Heart left ventricle (tissue), 16 donors: ENCODE measurements at regions not wholly inside any gene's neighbourhood (a gene's known extent, or its start where the extent isn't known, plus 50 kb on each side); places are given as distances from the start of the nearest gene placed in this dataset.
"Not testable (repeated sequence)": the region's sequence is repeated elsewhere in the genome, so short reads cannot be mapped to it uniquely, and the experiment has no call there.

Experiments
- ATAC-seq, 4 donors: fragments of 200-7000 bp; cut with Tn5 transposase; one replicate each; pipeline ENCODE4 v1.9.1; 2020 to 2022; ENCODE audit warnings: moderate library complexity in 4 of 4, mild to moderate bottlenecking in 3 of 4, moderate number of reproducible peaks in 1 of 4
- DNase-seq, 5 donors: peaks; one replicate each; pipeline ENCODE4 v3.0.0-alpha.2; 2020
- H3K27ac ChIP-seq, 12 donors: fragments of 200-600 bp; sonication (generic) in 4 of 12; one replicate each; pipeline versions ENCODE4 v1.5.0 to v1.8.0; 2016 to 2022; ENCODE audit warnings: mild to moderate bottlenecking in 2 of 12
- H3K27me3 ChIP-seq, 9 donors: fragments of 200-600 bp; sonication (generic) in 2 of 9; one replicate each; pipeline versions ENCODE4 v1.5.1 to v1.8.0; 2016 to 2022; ENCODE audit warnings: mild to moderate bottlenecking in 3 of 9
- H3K36me3 ChIP-seq, 9 donors: fragments of 200-600 bp; sonication (generic) in 2 of 9; one replicate each; pipeline versions ENCODE4 v1.5.0 to v1.8.0; 2018 to 2022; ENCODE audit warnings: mild to moderate bottlenecking in 2 of 9
- H3K4me1 ChIP-seq, 12 donors: fragments of 200-600 bp; sonication (generic) in 4 of 12; one replicate each; pipeline versions ENCODE4 v1.5.0 to v1.8.0; 2016 to 2022; ENCODE audit warnings: mild to moderate bottlenecking in 3 of 12
- H3K4me3 ChIP-seq, 12 donors: fragments of 200-600 bp; sonication (generic) in 4 of 12; one replicate each; pipeline versions ENCODE4 v1.5.0 to v1.8.0; 2017 to 2022; ENCODE audit warnings: mild to moderate bottlenecking in 9 of 12, moderate library complexity in 4 of 12
- H3K9me3 ChIP-seq, 12 donors: fragments of 200-600 bp; sonication (generic) in 4 of 12; one replicate each; pipeline versions ENCODE4 v1.5.0 to v1.8.0; 2016 to 2022; ENCODE audit warnings: mild to moderate bottlenecking in 1 of 12
- POLR2A ChIP-seq, 2 donors: fragments of 450-650 bp; IDR thresholded peaks; one replicate each; pipeline ENCODE4 v1.6.1; 2017; ENCODE audit warnings: antibody characterized with exemption in 2 of 2, mild to moderate bottlenecking in 2 of 2, moderate library complexity in 2 of 2
- WGBS, 4 donors: extraction: QIAGEN DNeasy Blood & Tissue Kit in 2 of 4; methylation state at CpG; one replicate each; pipeline versions ENCODE4 v1.1.5 to v1.1.7; 2013 to 2018; 5-methylcytosine and 5-hydroxymethylcytosine counted together
- intact Hi-C, 10 donors: fragments of 100-400 bp; cut with DNase I; formaldehyde crosslinking; loops; one replicate each; pipeline versions ENCODE4 v1.11.1 to v1.14.2; 2022
- TF ChIP-seq, protein P1 (sequence below), 12 donors: fragments of 200-600 bp; sonication (generic) in 4 of 12; IDR thresholded peaks; one replicate each; pipeline versions ENCODE4 v1.5.0 to v1.8.0; 2018 to 2022; ENCODE audit warnings: antibody characterized with exemption in 12 of 12, mild to moderate bottlenecking in 5 of 12
- donor health status: ischemic (EF 13 %, LVEDD 7.1; RV severe dilation, severe dysfunction).
- donor health status: healthy with polysubstance abuse.
- donor health status: DM: no; HTN: yes; CAD: no.
- donor health status: DM: no; HTN: no; CAD: no.
- donor health status: ischemic (EF 25% LVEDD 6.9; RV normal size, moderate dysfunction).
- donor health status: ischemic (EF 25% LVEDD 5.7; RV mildly dilated, moderate dysfunction).
- donor health status: healthy.
- donor health status: DM: yes; HTN: yes; CAD: no.
- donor health status: ischemic (EF 35%, LVEDD 5.7; RV mildly dilated, moderate dysfunction).
- donor health status: nonischemic (EF 11% LVEDD 7.7; RV severe dilation, severe dysfunction).
- donor health status: DM: yes; HTN: yes; CAD: no.
- donor health status: PGD.
- donor health status: ischemic (EF 29% LVEDD 5.4; RV normal size, mild dysfunction).
- donor health status: nonischemic (EF 23%, LVEDD 6.1; RV moderate dilation, normal function).

DNA sequence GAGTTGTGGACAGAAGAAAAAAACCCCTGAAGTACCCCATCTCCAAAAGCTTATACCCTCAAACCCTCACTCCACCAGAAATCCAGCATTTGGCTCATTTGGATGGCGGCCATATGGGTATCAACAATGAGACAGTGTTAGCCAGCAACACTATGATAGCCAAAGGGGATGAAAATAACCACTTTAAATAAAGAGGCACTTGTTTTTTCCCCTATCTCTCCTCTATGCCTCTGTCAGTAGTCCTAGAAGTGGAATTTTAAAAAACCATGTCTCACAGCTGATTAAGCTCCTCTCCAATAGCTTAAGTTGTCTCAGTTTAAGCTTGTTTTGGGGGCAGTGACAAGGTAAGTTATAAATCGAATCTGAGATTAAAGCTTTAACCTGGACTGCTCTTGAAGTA is 124.0 kb downstream of the MOSPD2 start:
- H3K27me3 ChIP-seq = peaks cover 0 to 4% (median 0%) of the 10 kb centered on the region in 9 donors
- no peaks in the 10 kb centered on the region for H3K4me1 ChIP-seq
- no peak overlapping the region for H3K27ac ChIP-seq
- 39 to 59% (median 53%) methylated on average over 2 of the region's 2 CpGs for WGBS, 4 donors
- intact Hi-C loops = no loop called here
- H3K9me3 ChIP-seq = no peaks in the 10 kb centered on the region
- DNase-seq = no peak
- no peak for TF ChIP-seq POLR2A (IDR thresholded peaks at IDR 0.05)
- TF ChIP-seq, protein P1, sequence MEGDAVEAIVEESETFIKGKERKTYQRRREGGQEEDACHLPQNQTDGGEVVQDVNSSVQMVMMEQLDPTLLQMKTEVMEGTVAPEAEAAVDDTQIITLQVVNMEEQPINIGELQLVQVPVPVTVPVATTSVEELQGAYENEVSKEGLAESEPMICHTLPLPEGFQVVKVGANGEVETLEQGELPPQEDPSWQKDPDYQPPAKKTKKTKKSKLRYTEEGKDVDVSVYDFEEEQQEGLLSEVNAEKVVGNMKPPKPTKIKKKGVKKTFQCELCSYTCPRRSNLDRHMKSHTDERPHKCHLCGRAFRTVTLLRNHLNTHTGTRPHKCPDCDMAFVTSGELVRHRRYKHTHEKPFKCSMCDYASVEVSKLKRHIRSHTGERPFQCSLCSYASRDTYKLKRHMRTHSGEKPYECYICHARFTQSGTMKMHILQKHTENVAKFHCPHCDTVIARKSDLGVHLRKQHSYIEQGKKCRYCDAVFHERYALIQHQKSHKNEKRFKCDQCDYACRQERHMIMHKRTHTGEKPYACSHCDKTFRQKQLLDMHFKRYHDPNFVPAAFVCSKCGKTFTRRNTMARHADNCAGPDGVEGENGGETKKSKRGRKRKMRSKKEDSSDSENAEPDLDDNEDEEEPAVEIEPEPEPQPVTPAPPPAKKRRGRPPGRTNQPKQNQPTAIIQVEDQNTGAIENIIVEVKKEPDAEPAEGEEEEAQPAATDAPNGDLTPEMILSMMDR (IDR thresholded peaks at IDR 0.05) = no peak
- no peak overlapping the region for H3K4me3 ChIP-seq
- no peaks in the 10 kb centered on the region for H3K36me3 ChIP-seq
- ATAC-seq = no peak

DNA sequence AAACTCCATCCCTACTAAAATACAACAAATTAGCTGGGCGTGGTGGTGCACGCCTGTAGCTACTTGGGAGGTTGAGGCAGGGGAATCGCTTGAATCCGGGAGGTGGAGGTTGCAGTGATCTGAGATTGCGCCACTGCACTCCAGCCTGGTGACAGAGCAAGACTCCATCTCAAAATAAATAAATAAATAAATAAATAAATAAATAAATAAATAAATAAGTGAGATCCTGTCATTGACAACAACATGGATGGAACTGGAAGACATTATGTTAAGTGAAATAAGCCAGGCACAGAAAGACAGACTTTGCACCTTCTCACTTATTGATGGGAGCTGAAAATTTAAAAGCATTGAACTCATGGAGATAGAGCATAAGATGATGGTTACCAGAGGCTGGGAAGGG is 111.2 kb downstream of the MOSPD2 start:
- H3K4me3 ChIP-seq, DNase-seq, H3K36me3 ChIP-seq, H3K27me3 ChIP-seq, H3K4me1 ChIP-seq, H3K27ac ChIP-seq, ATAC-seq, intact Hi-C loops: not testable (repeated sequence)
- WGBS, 4 donors = 91 to 98% (median 94%) methylated on average over 5 of the region's 5 CpGs
- peaks cover 0 to 11% (median 0%) of the 10 kb centered on the region in 12 donors for H3K9me3 ChIP-seq
